ENCODE measurements at regions not wholly inside any gene's neighbourhood (a gene's known extent, or its start where the extent isn't known, plus 50 kb on each side); places are given as distances from the start of the nearest gene placed in this dataset.

GRCh38 chr4:96175871-96176270 is 336.0 kb downstream of the PDHA2 start:
- DNase-seq (ENCODE audit: low read depth), result no peak

- DNase-seq (ENCODE audit: low read depth), result no peak
These were observed 343.7 kb downstream of the PDHA2 start for GRCh38 chr4:96183611-96184010.

GRCh38 chr4:96186593-96186992 is 346.7 kb downstream of the PDHA2 start:
- DNase-seq (ENCODE audit: low read depth), result no peak

GRCh38 chr4:96189761-96190160 is 349.9 kb downstream of the PDHA2 start:
- no peak for DNase-seq (ENCODE audit: low read depth)

GRCh38 chr4:96193061-96193460 is 353.2 kb downstream of the PDHA2 start:
- DNase-seq (ENCODE audit: low read depth), result no peak

- DNase-seq (ENCODE audit: low read depth), result no peak
These were observed 355.1 kb downstream of the PDHA2 start for GRCh38 chr4:96194993-96195392.

GRCh38 chr4:96205143-96205936 is 365.4 kb downstream of the PDHA2 start:
- no peak for DNase-seq (ENCODE audit: low read depth)

- DNase-seq (ENCODE audit: low read depth), result no peak
These were observed 387.6 kb downstream of the PDHA2 start for GRCh38 chr4:96227515-96227914.

- DNase-seq (ENCODE audit: low read depth), result no peak
These were observed 388.6 kb downstream of the PDHA2 start for GRCh38 chr4:96228463-96228862.

GRCh38 chr4:96240041-96240440 is 400.1 kb downstream of the PDHA2 start:
- no peak for DNase-seq (ENCODE audit: low read depth)

- DNase-seq (ENCODE audit: low read depth), result no peak
These were observed 401.9 kb downstream of the PDHA2 start for GRCh38 chr4:96241819-96242218.

- no peak for DNase-seq (ENCODE audit: low read depth)
These were observed 407.2 kb downstream of the PDHA2 start for GRCh38 chr4:96247096-96247495.

GRCh38 chr4:96248225-96248624 is 408.3 kb downstream of the PDHA2 start:
- no peak for DNase-seq (ENCODE audit: low read depth)

- DNase-seq (ENCODE audit: low read depth), result no peak
These were observed 420.3 kb downstream of the PDHA2 start for GRCh38 chr4:96260064-96260682.

GRCh38 chr4:96262057-96262456 is 422.2 kb downstream of the PDHA2 start:
- DNase-seq (ENCODE audit: low read depth), result no peak

GRCh38 chr4:96263291-96263690 is 423.4 kb downstream of the PDHA2 start:
- no peak for DNase-seq (ENCODE audit: low read depth)

- DNase-seq (ENCODE audit: low read depth), result no peak
These were observed 425.1 kb downstream of the PDHA2 start for GRCh38 chr4:96264941-96265463.

GRCh38 chr4:96293806-96294205 is 453.9 kb downstream of the PDHA2 start:
- no peak for DNase-seq (ENCODE audit: low read depth)

- no peak for DNase-seq (ENCODE audit: low read depth)
These were observed 455.3 kb downstream of the PDHA2 start for GRCh38 chr4:96295143-96295741.

GRCh38 chr4:96301715-96302114 is 461.8 kb downstream of the PDHA2 start:
- no peak for DNase-seq (ENCODE audit: low read depth)

GRCh38 chr4:96305030-96305429 is 465.1 kb downstream of the PDHA2 start:
- no peak for DNase-seq (ENCODE audit: low read depth)

- no peak for DNase-seq (ENCODE audit: low read depth)
These were observed 472.3 kb downstream of the PDHA2 start for GRCh38 chr4:96312046-96312685.

Data from Daoy (cell line).